AG10803 (cell line): ENCODE measurements at regions not wholly inside any gene's neighbourhood (a gene's known extent, or its start where the extent isn't known, plus 50 kb on each side); places are given as distances from the start of the nearest gene placed in this dataset.

Source experiments
- DNase-seq: peaks from one replicate; pipeline ENCODE4 v3.0.0; 2010; ENCODE audit warnings: low read depth
- H3K4me3 ChIP-seq: 2 replicates; pipeline ENCODE4 v1.5.1; 2011; ENCODE audit warnings: mild to moderate bottlenecking, low read length, control low read depth
- TF ChIP-seq, protein P1 (sequence below): conservative IDR thresholded peaks from 2 replicates; pipeline ENCODE4 v1.5.1; 2011; ENCODE audit warnings: mild to moderate bottlenecking, low read length, control low read depth, inconsistent platforms

DNA sequence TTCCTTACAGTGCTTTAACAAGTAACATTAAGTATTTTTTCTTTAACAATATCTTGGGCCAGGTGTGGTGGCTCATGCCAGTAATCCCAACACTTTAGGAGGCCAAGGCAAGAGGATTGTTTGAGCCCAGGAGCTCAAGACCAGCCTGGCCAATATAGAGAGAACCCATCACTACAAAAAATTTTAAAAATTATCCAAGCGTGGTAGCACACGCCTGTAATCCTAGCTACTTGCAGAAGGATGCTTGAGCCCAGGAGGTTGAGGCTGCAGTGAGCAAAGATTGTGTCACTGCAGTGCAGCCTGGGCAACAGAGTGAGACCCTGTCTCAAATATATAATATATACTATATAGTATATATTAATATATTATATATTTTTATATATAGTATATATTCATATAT lies 162.2 kb downstream of the ZNF674 start:
- DNase-seq: no peak
- TF ChIP-seq, protein P1, sequence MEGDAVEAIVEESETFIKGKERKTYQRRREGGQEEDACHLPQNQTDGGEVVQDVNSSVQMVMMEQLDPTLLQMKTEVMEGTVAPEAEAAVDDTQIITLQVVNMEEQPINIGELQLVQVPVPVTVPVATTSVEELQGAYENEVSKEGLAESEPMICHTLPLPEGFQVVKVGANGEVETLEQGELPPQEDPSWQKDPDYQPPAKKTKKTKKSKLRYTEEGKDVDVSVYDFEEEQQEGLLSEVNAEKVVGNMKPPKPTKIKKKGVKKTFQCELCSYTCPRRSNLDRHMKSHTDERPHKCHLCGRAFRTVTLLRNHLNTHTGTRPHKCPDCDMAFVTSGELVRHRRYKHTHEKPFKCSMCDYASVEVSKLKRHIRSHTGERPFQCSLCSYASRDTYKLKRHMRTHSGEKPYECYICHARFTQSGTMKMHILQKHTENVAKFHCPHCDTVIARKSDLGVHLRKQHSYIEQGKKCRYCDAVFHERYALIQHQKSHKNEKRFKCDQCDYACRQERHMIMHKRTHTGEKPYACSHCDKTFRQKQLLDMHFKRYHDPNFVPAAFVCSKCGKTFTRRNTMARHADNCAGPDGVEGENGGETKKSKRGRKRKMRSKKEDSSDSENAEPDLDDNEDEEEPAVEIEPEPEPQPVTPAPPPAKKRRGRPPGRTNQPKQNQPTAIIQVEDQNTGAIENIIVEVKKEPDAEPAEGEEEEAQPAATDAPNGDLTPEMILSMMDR: no peak
- no peak overlapping the region for H3K4me3 ChIP-seq

DNA sequence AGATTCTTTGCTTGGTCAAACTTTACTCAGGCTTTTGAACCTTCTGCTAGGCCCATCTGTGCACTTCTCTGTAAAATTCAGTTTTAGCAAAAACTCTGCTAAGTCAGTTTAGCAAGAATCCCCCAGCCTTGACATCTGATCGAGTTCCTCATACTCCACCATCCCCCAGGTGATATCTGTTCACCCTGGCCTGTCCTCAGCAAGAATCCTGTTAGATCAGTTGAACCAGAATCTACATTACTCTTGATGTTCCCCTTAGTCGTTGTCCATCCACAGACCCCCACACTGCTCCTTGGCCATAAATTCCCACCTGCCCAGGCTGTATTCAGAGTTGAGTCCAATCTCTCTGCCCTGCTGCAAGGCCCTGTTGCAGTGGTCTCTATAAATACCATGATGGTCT lies 162.6 kb downstream of the ZNF674 start:
- DNase-seq: no peak
- H3K4me3 ChIP-seq: no peak overlapping the region
- TF ChIP-seq, protein P1: no peak

DNA sequence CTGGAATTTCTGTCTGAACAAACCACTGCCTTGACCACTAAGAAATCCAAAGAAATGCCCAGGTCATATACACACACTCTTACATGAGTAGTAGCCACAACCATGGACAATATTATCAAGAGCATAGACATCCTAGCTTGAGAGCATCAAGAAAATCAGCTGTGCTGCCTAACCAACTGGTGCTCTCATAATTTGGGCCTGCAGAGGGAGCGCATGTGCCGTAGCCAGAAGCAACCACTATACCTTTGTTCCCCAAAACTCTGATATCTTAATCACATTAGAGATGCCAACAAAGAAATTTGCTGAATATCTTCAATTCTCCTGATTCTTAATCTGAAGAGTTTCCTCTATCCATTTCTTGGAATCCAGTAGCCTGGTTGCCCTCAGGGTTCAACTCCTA lies 163.6 kb downstream of the ZNF674 start:
- TF ChIP-seq, protein P1: peak; percentile 53
- no peak overlapping the region for H3K4me3 ChIP-seq
- peak; percentile 15 for DNase-seq

DNA sequence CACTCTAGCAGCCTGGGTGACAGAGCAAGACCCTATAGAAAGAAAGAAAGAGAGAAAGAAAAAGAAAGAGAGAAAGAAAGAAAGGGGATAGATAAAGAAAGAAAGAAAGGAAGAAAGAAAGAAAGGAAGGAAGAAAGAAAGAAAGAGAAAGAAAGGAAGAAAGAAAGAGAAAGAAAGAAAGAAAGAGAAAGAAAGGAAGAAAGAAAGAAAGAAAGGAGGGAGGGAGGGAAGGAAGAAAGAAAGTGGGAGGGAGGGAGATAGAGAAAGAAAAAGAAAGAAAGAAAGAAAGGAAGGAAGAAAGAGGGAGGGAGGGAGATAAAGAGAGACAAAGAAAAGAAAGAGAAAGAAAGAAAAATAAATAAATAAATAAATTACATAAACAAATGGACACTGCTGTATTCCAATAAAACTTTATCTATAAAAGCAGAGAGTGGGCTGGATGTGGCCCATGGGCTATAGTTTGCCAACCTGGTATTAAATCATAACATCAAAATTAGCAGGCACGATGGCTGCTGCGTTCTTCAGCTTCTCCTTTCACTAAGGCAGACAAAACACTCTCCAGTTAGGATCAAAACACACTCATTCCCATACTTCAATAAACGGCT lies 165.0 kb downstream of the ZNF674 start:
- no peak for DNase-seq
- no peak overlapping the region for H3K4me3 ChIP-seq
- TF ChIP-seq, protein P1: no peak

DNA sequence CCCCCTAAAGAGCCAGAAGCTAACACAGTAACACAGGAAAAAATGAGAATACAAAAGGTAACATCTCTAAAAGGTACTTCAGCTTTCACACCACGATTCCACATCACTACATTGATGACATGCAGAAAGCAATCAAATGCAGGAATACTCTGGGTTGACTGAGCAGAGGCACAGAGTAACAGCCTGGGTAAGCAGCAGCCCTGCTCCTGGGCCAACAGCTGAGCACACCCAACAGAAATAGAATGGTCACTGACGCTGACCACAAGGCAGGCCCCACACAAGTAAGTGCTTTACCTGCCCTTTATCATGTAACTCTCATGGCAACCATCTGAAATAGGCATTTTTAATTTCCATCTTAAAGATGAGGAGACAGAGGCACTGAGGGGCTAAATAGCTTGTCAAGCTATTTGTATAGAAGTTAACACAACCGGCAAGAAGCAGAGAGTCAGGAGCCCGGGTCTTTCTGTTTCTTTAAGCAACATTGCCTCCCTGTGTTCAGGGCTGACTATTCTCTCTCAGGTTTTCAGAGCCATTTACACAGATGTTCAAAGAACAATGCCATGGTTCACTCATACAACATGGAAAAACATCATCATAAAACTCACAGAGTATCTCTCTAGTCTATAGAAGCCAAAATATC lies 168.9 kb downstream of the ZNF674 start:
- DNase-seq: peak; percentile 67
- TF ChIP-seq, protein P1: peak; percentile 60
- no peak overlapping the region for H3K4me3 ChIP-seq

DNA sequence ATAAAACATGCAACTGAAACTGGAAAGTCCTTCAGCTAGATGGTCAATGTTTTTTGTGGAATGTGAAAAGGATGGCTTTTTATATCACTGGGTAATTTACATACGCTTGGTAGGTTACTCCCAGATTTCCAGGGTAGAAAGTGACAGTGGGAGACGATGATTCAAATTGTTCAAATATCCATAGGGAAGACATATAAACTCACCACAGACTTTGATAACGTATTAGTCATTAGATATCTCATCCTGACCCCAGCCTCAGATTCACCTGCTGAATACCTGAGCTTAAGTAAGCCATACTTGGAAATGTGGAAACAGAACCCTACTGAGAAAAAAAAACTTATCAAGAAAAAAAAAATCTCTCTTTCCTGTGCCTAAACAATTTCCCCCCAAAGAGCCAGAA lies 169.4 kb downstream of the ZNF674 start:
- H3K4me3 ChIP-seq: no peak overlapping the region
- TF ChIP-seq, protein P1: no peak
- DNase-seq: no peak

DNA sequence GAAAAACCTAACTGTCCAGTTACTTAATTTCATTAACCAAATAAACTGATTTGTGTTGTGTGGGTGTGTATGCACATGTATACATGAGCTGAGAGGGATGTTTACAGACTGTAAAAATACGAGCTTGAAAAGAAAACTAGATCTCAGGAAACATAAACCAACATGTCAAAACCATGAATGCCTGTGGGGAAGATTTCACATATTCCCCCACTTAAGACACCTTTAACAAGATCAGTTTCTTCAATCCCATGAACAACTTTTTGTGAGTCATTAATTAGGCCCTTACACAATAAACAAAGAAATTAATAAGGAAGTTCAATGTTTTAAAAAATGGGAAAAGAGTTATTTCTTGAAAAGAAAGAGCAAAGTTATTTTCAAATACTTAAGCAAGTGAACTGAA lies 170.8 kb downstream of the ZNF674 start:
- TF ChIP-seq, protein P1: no peak
- peak; percentile 5 for DNase-seq

More for the DNA sequence above, 170.8 kb downstream of the ZNF674 start:
- no peak overlapping the region for H3K4me3 ChIP-seq
